Caco-2 (cell line): ENCODE measurements at regions not wholly inside any gene's neighbourhood (a gene's known extent, or its start where the extent isn't known, plus 50 kb on each side); places are given as distances from the start of the nearest gene placed in this dataset.

ENCODE experiments used
- BruUV-seq: library from RNA; stranded (reverse); fragments of 400-500 nt; replicated peaks from 2 replicates; lab custom pipeline; 2021; lab: Mats Ljungman, UMichigan
- CTCF ChIA-PET: fragments of 300-600 bp; sonication (Branson Sonifier 250); formaldehyde crosslinking; loops from one replicate; lab custom pipeline; 2022; ENCODE audit warnings: antibody characterized with exemption; lab: Charles Lee
- POLR2A ChIA-PET: fragments of 300-600 bp; sonication (Branson Sonifier 250); formaldehyde crosslinking; loops from one replicate; lab custom pipeline; 2022; ENCODE audit warnings: antibody characterized with exemption; lab: Charles Lee
- DNase-seq, 2 experiments: peaks; one replicate each; pipeline versions ENCODE4 v3.0.0 to v3.0.0-alpha.2; 2020 to 2022
- H3K27me3 ChIP-seq: replicated peaks from 2 replicates; pipeline ENCODE4 v1.6.0; 2011; ENCODE audit warnings: low read length; ENCODE audit not compliant: control insufficient read depth, insufficient read depth
- H3K36me3 ChIP-seq: 2 replicates; pipeline ENCODE4 v1.5.1; 2011; ENCODE audit warnings: low read length; ENCODE audit not compliant: control insufficient read depth, insufficient read depth
- H3K4me1 ChIP-seq: fragments of 250-450 bp; sonication (Bioruptor Pico); 2 replicates; pipeline ENCODE4 v1.5.1; 2020; ENCODE audit warnings: mild to moderate bottlenecking
- H3K4me3 ChIP-seq: 2 replicates; pipeline ENCODE4 v1.5.1; 2011; ENCODE audit warnings: low read depth, mild to moderate bottlenecking, control low read depth, low read length
- H3K9me3 ChIP-seq: fragments of 250-450 bp; sonication (Bioruptor Pico); 2 replicates; pipeline ENCODE4 v1.5.1; 2020; ENCODE audit warnings: mild to moderate bottlenecking, moderate library complexity
- H3K27ac Mint-ChIP-seq: one replicate; pipeline ENCODE4 v1.8.0; 2022; ENCODE audit warnings: mixed read lengths; ENCODE audit not compliant: unreplicated experiment
- H3K27me3 Mint-ChIP-seq: one replicate; pipeline ENCODE4 v1.8.0; 2022; ENCODE audit warnings: mixed read lengths; ENCODE audit not compliant: insufficient read depth, unreplicated experiment
- H3K36me3 Mint-ChIP-seq: one replicate; pipeline ENCODE4 v1.8.0; 2022; ENCODE audit warnings: mild to moderate bottlenecking, mixed read lengths; ENCODE audit not compliant: insufficient read depth, unreplicated experiment
- H3K4me1 Mint-ChIP-seq: one replicate; pipeline ENCODE4 v1.8.0; 2022; ENCODE audit warnings: low read depth, mixed read lengths; ENCODE audit not compliant: unreplicated experiment
- H3K4me3 Mint-ChIP-seq: one replicate; pipeline ENCODE4 v1.8.0; 2022; ENCODE audit warnings: mild to moderate bottlenecking, moderate library complexity, mixed read lengths; ENCODE audit not compliant: unreplicated experiment
- H3K9me3 Mint-ChIP-seq: one replicate; pipeline ENCODE4 v1.8.0; 2022; ENCODE audit warnings: mixed read lengths; ENCODE audit not compliant: unreplicated experiment
- intact Hi-C: fragments of 100-400 bp; cut with micrococcal nuclease; formaldehyde crosslinking; loops from one replicate; pipeline ENCODE4 v1.10.0; 2022; ENCODE audit not compliant: unreplicated experiment
- TF ChIP-seq, protein P1 (sequence below), 2 experiments: fragments of 200-600 bp in 1 of 2; IDR thresholded peaks; 1 replicate in 1 of 2; 2 replicates in 1 of 2; pipeline versions ENCODE4 v1.5.1 to v1.8.0; 2011 to 2022; ENCODE audit warnings: antibody characterized with exemption in 1 of 2, control low read depth in 1 of 2, inconsistent platforms in 1 of 2, low read depth in 1 of 2, low read length in 1 of 2, mild to moderate bottlenecking in 1 of 2, moderate library complexity in 1 of 2; ENCODE audit not compliant: insufficient read depth in 1 of 2, severe bottlenecking in 1 of 2, unreplicated experiment in 1 of 2

GRCh38 chr20:39170896-39171463 is 208.8 kb downstream of the DHX35 start:
- intact Hi-C loops: no loop called here
- Histone ChIP-seq H3K27me3 (no peaks in the 10 kb centered on the region), H3K4me1 (no peaks in the 10 kb centered on the region), H3K36me3 (no peaks in the 10 kb centered on the region), H3K4me3 (no peak overlapping the region), H3K9me3 (no peaks in the 10 kb centered on the region)
- Mint-ChIP-seq H3K36me3 (no peaks in the 10 kb centered on the region), H3K4me3 (no peak overlapping the region), H3K9me3 (no peaks in the 10 kb centered on the region), H3K27ac (no peak overlapping the region), H3K4me1 (no peaks in the 10 kb centered on the region), H3K27me3 (peaks cover 14% of the 10 kb centered on the region)
- no peak for DNase-seq
- ChIA-PET POLR2A (no interaction called here), CTCF (interaction anchor here (0.7 to 1.2 kb wide), 2 partner anchors 10 to 59 kb away, joined by 3 to 4 read pairs; no protein-coding TSS in a partner anchor)
- TF ChIP-seq, protein P1, sequence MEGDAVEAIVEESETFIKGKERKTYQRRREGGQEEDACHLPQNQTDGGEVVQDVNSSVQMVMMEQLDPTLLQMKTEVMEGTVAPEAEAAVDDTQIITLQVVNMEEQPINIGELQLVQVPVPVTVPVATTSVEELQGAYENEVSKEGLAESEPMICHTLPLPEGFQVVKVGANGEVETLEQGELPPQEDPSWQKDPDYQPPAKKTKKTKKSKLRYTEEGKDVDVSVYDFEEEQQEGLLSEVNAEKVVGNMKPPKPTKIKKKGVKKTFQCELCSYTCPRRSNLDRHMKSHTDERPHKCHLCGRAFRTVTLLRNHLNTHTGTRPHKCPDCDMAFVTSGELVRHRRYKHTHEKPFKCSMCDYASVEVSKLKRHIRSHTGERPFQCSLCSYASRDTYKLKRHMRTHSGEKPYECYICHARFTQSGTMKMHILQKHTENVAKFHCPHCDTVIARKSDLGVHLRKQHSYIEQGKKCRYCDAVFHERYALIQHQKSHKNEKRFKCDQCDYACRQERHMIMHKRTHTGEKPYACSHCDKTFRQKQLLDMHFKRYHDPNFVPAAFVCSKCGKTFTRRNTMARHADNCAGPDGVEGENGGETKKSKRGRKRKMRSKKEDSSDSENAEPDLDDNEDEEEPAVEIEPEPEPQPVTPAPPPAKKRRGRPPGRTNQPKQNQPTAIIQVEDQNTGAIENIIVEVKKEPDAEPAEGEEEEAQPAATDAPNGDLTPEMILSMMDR (IDR thresholded peaks at IDR 0.05; ENCODE audit: insufficient read depth in 1 of 2, low read depth in 1 of 2, low read length in 1 of 2, severe bottlenecking in 1 of 2, unreplicated experiment in 1 of 2): no peak
- BruUV-seq: no TSS peak

DNA sequence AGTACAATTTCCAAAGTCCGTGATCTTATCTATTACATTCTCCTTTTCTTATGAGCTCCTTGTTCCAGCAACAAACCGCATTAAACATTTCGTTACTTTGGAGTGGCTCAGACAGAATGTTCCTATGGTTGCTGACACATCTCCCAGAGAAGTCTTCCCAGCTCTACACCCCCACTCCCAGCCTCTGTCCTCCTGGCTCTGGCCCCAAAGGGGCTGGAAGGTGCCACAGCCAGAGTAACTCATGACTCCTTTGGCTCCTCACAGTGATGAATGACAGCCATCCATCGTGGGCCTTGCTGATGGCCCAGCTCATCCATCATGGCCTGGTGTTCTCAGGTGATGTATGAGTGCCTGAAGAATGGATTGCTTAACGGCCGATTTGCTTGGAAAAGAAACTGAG is 203.0 kb downstream of the DHX35 start:
- intact Hi-C loops: no loop called here
- Mint-ChIP-seq H3K27me3 (peaks cover 20% of the 10 kb centered on the region), H3K4me1 (no peaks in the 10 kb centered on the region), H3K4me3 (no peak overlapping the region), H3K27ac (no peak overlapping the region), H3K36me3 (no peaks in the 10 kb centered on the region), H3K9me3 (no peaks in the 10 kb centered on the region)
- POLR2A ChIA-PET: no interaction called here
- H3K27me3 ChIP-seq: no peaks in the 10 kb centered on the region; the same call in 1 of the 2 replicates
- CTCF ChIA-PET: no interaction called here
- TF ChIP-seq, protein P1 (IDR thresholded peaks at IDR 0.05; ENCODE audit: insufficient read depth in 1 of 2, low read depth in 1 of 2, low read length in 1 of 2, severe bottlenecking in 1 of 2, unreplicated experiment in 1 of 2): no peak
- H3K4me3 ChIP-seq: no peak overlapping the region
- BruUV-seq: no TSS peak
- no peak for DNase-seq
- H3K9me3 ChIP-seq: no peaks in the 10 kb centered on the region
- H3K4me1 ChIP-seq: no peaks in the 10 kb centered on the region
- no peaks in the 10 kb centered on the region for H3K36me3 ChIP-seq

GRCh38 chr20:39164642-39165041 is 202.5 kb downstream of the DHX35 start:
- H3K4me1 ChIP-seq: no peaks in the 10 kb centered on the region
- ChIA-PET CTCF (no interaction called here), POLR2A (no interaction called here)
- no peak overlapping the region for H3K4me3 Mint-ChIP-seq
- no peaks in the 10 kb centered on the region for H3K4me1 Mint-ChIP-seq
- no peaks in the 10 kb centered on the region for H3K9me3 Mint-ChIP-seq
- no peak for DNase-seq
- H3K27ac Mint-ChIP-seq: no peak overlapping the region
- H3K27me3 Mint-ChIP-seq: peaks cover 23% of the 10 kb centered on the region
- intact Hi-C loops: no loop called here
- H3K9me3 ChIP-seq: no peaks in the 10 kb centered on the region
- TF ChIP-seq, protein P1 (IDR thresholded peaks at IDR 0.05; ENCODE audit: insufficient read depth in 1 of 2, low read depth in 1 of 2, low read length in 1 of 2, severe bottlenecking in 1 of 2, unreplicated experiment in 1 of 2): no peak
- no peak overlapping the region for H3K4me3 ChIP-seq
- no TSS peak for BruUV-seq
- no peaks in the 10 kb centered on the region; the same call in 1 of the 2 replicates for H3K27me3 ChIP-seq
- H3K36me3 ChIP-seq: no peaks in the 10 kb centered on the region
- no peaks in the 10 kb centered on the region for H3K36me3 Mint-ChIP-seq
